ENCODE measurements at regions not wholly inside any gene's neighbourhood (a gene's known extent, or its start where the extent isn't known, plus 50 kb on each side); places are given as distances from the start of the nearest gene placed in this dataset.

DNA sequence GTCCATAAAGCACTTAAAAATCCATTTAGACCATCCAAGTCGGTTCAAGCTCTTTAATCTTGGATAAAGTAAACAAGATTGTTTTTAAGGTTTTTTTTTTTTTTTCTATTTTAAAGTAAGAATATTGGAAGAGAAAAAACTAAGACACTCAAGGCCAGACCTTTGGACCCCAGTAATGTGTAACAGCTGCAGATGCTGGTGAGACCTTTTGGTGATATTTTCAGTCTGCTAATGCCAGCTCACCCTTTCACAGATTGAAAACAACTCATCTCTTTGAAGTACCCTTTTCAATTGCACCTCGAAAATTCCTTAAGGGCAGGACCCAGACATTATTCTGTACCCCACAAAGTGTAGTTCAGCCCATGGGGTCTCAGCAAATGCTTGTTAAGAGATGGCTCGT, 260.7 kb upstream of the CTNNB1 start:
- no peak overlapping the region for H3K4me3 ChIP-seq (ENCODE audit: extremely low read depth in 1 of 4, insufficient read depth in 2 of 4, low read depth in 3 of 4, low read length in 4 of 4)
- H3K79me2 ChIP-seq (ENCODE audit: control insufficient read depth in 1 of 2, insufficient read depth in 2 of 2, low read length in 2 of 2): no peaks in the 10 kb centered on the region
- TF ChIP-seq, protein P1, sequence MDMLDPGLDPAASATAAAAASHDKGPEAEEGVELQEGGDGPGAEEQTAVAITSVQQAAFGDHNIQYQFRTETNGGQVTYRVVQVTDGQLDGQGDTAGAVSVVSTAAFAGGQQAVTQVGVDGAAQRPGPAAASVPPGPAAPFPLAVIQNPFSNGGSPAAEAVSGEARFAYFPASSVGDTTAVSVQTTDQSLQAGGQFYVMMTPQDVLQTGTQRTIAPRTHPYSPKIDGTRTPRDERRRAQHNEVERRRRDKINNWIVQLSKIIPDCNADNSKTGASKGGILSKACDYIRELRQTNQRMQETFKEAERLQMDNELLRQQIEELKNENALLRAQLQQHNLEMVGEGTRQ (IDR thresholded peaks at IDR 0.05; ENCODE audit: low read length): no peak
- TF ChIP-seq RXRA (IDR thresholded peaks at IDR 0.05; ENCODE audit: insufficient read depth, low read depth, low read length) (no peak), SP2 (IDR thresholded peaks at IDR 0.05; ENCODE audit: low read length) (no peak), BRCA1 (IDR thresholded peaks at IDR 0.05; ENCODE audit: low read depth, low read length) (no peak), KDM5A (IDR thresholded peaks at IDR 0.05; ENCODE audit: low read length) (no peak), CTBP2 (IDR thresholded peaks at IDR 0.05; ENCODE audit: borderline replicate concordance, insufficient read depth, insufficient read length, low read length) (no peak), CHD1 (IDR thresholded peaks at IDR 0.05; ENCODE audit: low read depth, low read length) (no peak), RNF2 (IDR thresholded peaks at IDR 0.05; ENCODE audit: borderline replicate concordance, low read depth, low read length, missing control alignments, poor library complexity, severe bottlenecking) (no peak), RBBP5 (IDR thresholded peaks at IDR 0.05; ENCODE audit: borderline replicate concordance, low read depth, low read length) (no peak), BCL11A (IDR thresholded peaks at IDR 0.05; ENCODE audit: low read depth in 2 of 2, low read length in 2 of 2) (no peak)
- no peak overlapping the region for H3K4me2 ChIP-seq (ENCODE audit: insufficient read depth in 1 of 2, low read depth in 2 of 2, low read length in 2 of 2)
- H3K79me1 ChIP-seq (ENCODE audit: low read depth, low read length): no peaks in the 10 kb centered on the region
- H3K27me3 ChIP-seq (replicated peaks in 1 of 4; ENCODE audit: control insufficient read depth in 3 of 4, extremely low read depth in 1 of 4, insufficient read depth in 3 of 4, low read length in 3 of 4): no peaks in the 10 kb centered on the region
- no peak overlapping the region for H3K4ac ChIP-seq (replicated peaks; ENCODE audit: insufficient read length, low read depth, low read length)
- no peak overlapping the region for H3K14ac ChIP-seq (ENCODE audit: insufficient read length)
- no peak overlapping the region for H2AK5ac ChIP-seq (ENCODE audit: low read depth, low read length)
- DNase-seq (ENCODE audit: low read depth in 1 of 2, low spot score in 2 of 2): no peak
- no peak overlapping the region for H3K27ac ChIP-seq (ENCODE audit: low read depth, low read length)
- 85% methylated on average over 3 of the region's 3 CpGs; no CpG with 5 or more reads in 1 of the 2 experiments for WGBS, 2 experiments (ENCODE audit: extremely low coverage in 1 of 2, insufficient coverage in 1 of 2, insufficient read length in 1 of 2, insufficient replicate concordance in 2 of 2, low coverage in 1 of 2, low lambda C conversion rate in 2 of 2, missing lambda C conversion rate in 1 of 2)
- H4K91ac ChIP-seq (replicated peaks; ENCODE audit: insufficient read length, low read length): no peak overlapping the region
- H3K23me2 ChIP-seq (ENCODE audit: low read depth, low read length): no peaks in the 10 kb centered on the region
- H3K56ac ChIP-seq (replicated peaks; ENCODE audit: insufficient read length, low read depth, low read length): no peak overlapping the region
- H3K18ac ChIP-seq (ENCODE audit: extremely low read depth, low read length): no peak overlapping the region
- H2BK20ac ChIP-seq (ENCODE audit: low read length): no peak overlapping the region
- H4K5ac ChIP-seq (ENCODE audit: insufficient read length, low read depth, low read length): no peak overlapping the region
- H4K8ac ChIP-seq (ENCODE audit: extremely low read depth, insufficient read depth, low read length): no peak overlapping the region
- no peak overlapping the region for H3K9ac ChIP-seq (replicated peaks in 1 of 4; ENCODE audit: extremely low read depth in 1 of 4, low read depth in 3 of 4, low read length in 3 of 4)
- no peak overlapping the region for H3K23ac ChIP-seq (ENCODE audit: insufficient read length)
- ChIA-PET CTCF (ENCODE audit: partially characterized antibody) (interaction anchor here (0.6 to 1.4 kb wide), 2 partner anchors 9 to 64 kb away, joined by 3 to 4 read pairs; no protein-coding TSS in a partner anchor), POLR2A (ENCODE audit: partially characterized antibody) (no interaction called here)
- no peak overlapping the region for H2BK12ac ChIP-seq (ENCODE audit: low read depth, low read length)
- FAIRE-seq: no peak
- no peaks in the 10 kb centered on the region for H3K36me3 ChIP-seq (ENCODE audit: control insufficient read depth in 2 of 4, insufficient read depth in 4 of 4, low read length in 3 of 4)
- H2BK15ac ChIP-seq (ENCODE audit: low read length): no peak overlapping the region
- H3K9me3 ChIP-seq (ENCODE audit: insufficient read depth in 2 of 2, low read depth in 1 of 2, low read length in 1 of 2): no peaks in the 10 kb centered on the region
- H2BK5ac ChIP-seq (ENCODE audit: low read depth, low read length): no peak overlapping the region
- H2AFZ ChIP-seq (ENCODE audit: low read length): no peak overlapping the region
- H4K20me1 ChIP-seq (replicated peaks in 1 of 2; ENCODE audit: control insufficient read depth in 1 of 2, insufficient read depth in 2 of 2, low read length in 2 of 2): no peaks in the 10 kb centered on the region
- no peak overlapping the region for H2BK120ac ChIP-seq (replicated peaks; ENCODE audit: low read depth, low read length)
- H3K4me1 ChIP-seq (replicated peaks in 1 of 4; ENCODE audit: control insufficient read depth in 3 of 4, insufficient read depth in 4 of 4, low read length in 3 of 4): no peaks in the 10 kb centered on the region
